ENCODE measurements at regions not wholly inside any gene's neighbourhood (a gene's known extent, or its start where the extent isn't known, plus 50 kb on each side); places are given as distances from the start of the nearest gene placed in this dataset.

GRCh38 chr1:235008239-235008638 lies 120.4 kb downstream of the TOMM20 start:
- Mint-ChIP-seq H3K4me3 (no peak overlapping the region), H3K4me1 (peaks cover 32 to 78% (median 56%) of the 10 kb centered on the region in 7 donors), H3K27ac (peak overlapping the region in 6 of 9 donors; percentile 54 to 97 (median 86)), H3K36me3 (peaks cover 0 to 40% (median 0%) of the 10 kb centered on the region in 5 donors), H3K27me3 (peaks cover 0 to 5% (median 0%) of the 10 kb centered on the region in 5 donors), H3K9me3 (peaks cover 0 to 17% (median 0%) of the 10 kb centered on the region in 11 donors)
- intact Hi-C loops (cut with micrococcal nuclease): no loop called here
- no peaks in the 10 kb centered on the region for H3K9me3 ChIP-seq (ENCODE audit: control insufficient read depth in 2 of 3, low read length in 3 of 3)
- H3K4me1 ChIP-seq (ENCODE audit: control insufficient read depth in 2 of 2, insufficient read depth in 2 of 2, low read length in 2 of 2): peaks cover 23 to 29% of the 10 kb centered on the region in 2 donors
- ATAC-seq (no peak), DNase-seq (no peak)
- H3K27me3 ChIP-seq (ENCODE audit: control insufficient read depth in 2 of 2, insufficient read depth in 2 of 2, low read length in 2 of 2): no peaks in the 10 kb centered on the region
- no peak overlapping the region for H3K4me3 ChIP-seq (ENCODE audit: low read length)
- CTCF ChIA-PET: interaction anchor here (0.7 kb wide), 1 partner anchor 13 kb away, joined by 3 read pairs; no protein-coding TSS in a partner anchor
- POLR2A ChIA-PET: no interaction called here
- no peak overlapping the region for H3K27ac ChIP-seq (ENCODE audit: low read depth, low read length)
- H3K36me3 ChIP-seq (ENCODE audit: control insufficient read depth in 2 of 3, insufficient read depth in 3 of 3, low read length in 3 of 3): no peaks in the 10 kb centered on the region

- ChIA-PET POLR2A (no interaction called here), CTCF (interaction anchor here (0.6 kb wide), 1 partner anchor 508 kb away, joined by 3 read pairs; no protein-coding TSS in a partner anchor)
- H3K27me3 ChIP-seq (ENCODE audit: control insufficient read depth in 2 of 2, insufficient read depth in 2 of 2, low read length in 2 of 2): no peaks in the 10 kb centered on the region
- peaks cover 25 to 67% (median 42%) of the 10 kb centered on the region in 7 donors for H3K4me1 Mint-ChIP-seq
- no peak overlapping the region for H3K27ac ChIP-seq (ENCODE audit: low read depth, low read length)
- DNase-seq (no peak), ATAC-seq (no peak)
- no peak overlapping the region for H3K4me3 ChIP-seq (ENCODE audit: low read length)
- H3K9me3 Mint-ChIP-seq: peaks cover 0 to 17% (median 0%) of the 10 kb centered on the region in 11 donors
- intact Hi-C loops (cut with micrococcal nuclease): no loop called here
- peaks cover 0 to 40% (median 0%) of the 10 kb centered on the region in 5 donors for H3K36me3 Mint-ChIP-seq
- H3K4me1 ChIP-seq (ENCODE audit: control insufficient read depth in 2 of 2, insufficient read depth in 2 of 2, low read length in 2 of 2): peaks cover 12 to 17% of the 10 kb centered on the region in 2 donors
- peak overlapping the region in 3 of 9 donors; percentile 41 to 83 (median 78) for H3K27ac Mint-ChIP-seq
- H3K9me3 ChIP-seq (ENCODE audit: control insufficient read depth in 2 of 3, low read length in 3 of 3): no peaks in the 10 kb centered on the region
- H3K36me3 ChIP-seq (ENCODE audit: control insufficient read depth in 2 of 3, insufficient read depth in 3 of 3, low read length in 3 of 3): no peaks in the 10 kb centered on the region
- H3K4me3 Mint-ChIP-seq: peak overlapping the region in 2 of 10 donors; percentile 14 to 65
- peaks cover 0 to 4% (median 0%) of the 10 kb centered on the region in 5 donors for H3K27me3 Mint-ChIP-seq
Observed at GRCh38 chr1:235006816-235007215, 121.8 kb downstream of the TOMM20 start.

GRCh38 chr1:235006132-235006721 lies 122.4 kb downstream of the TOMM20 start:
- H3K27ac Mint-ChIP-seq: peak overlapping the region in 4 of 9 donors; percentile 41 to 83 (median 51)
- peak overlapping the region in 2 of 10 donors; percentile 14 to 59 for H3K4me3 Mint-ChIP-seq
- no peak for DNase-seq
- Histone ChIP-seq H3K27me3 (ENCODE audit: control insufficient read depth in 2 of 2, insufficient read depth in 2 of 2, low read length in 2 of 2) (no peaks in the 10 kb centered on the region), H3K27ac (ENCODE audit: low read depth, low read length) (no peak overlapping the region), H3K36me3 (ENCODE audit: control insufficient read depth in 2 of 3, insufficient read depth in 3 of 3, low read length in 3 of 3) (no peaks in the 10 kb centered on the region), H3K9me3 (ENCODE audit: control insufficient read depth in 2 of 3, low read length in 3 of 3) (no peaks in the 10 kb centered on the region), H3K4me3 (ENCODE audit: low read length) (no peak overlapping the region), H3K4me1 (ENCODE audit: control insufficient read depth in 2 of 2, insufficient read depth in 2 of 2, low read length in 2 of 2) (peaks cover 9 to 13% of the 10 kb centered on the region in 2 donors)
- no peak for ATAC-seq
- H3K27me3 Mint-ChIP-seq: no peaks in the 10 kb centered on the region
- peaks cover 0 to 40% (median 0%) of the 10 kb centered on the region in 5 donors for H3K36me3 Mint-ChIP-seq
- intact Hi-C loops (cut with micrococcal nuclease): no loop called here
- ChIA-PET POLR2A (no interaction called here), CTCF (interaction anchor here (0.6 to 0.7 kb wide), 2 partner anchors 32 to 154 kb away, joined by 3 read pairs; no protein-coding TSS in a partner anchor)
- H3K9me3 Mint-ChIP-seq: peaks cover 0 to 17% (median 0%) of the 10 kb centered on the region in 11 donors
- H3K4me1 Mint-ChIP-seq: peaks cover 20 to 61% (median 36%) of the 10 kb centered on the region in 7 donors

GRCh38 chr1:235004840-235005391 lies 123.7 kb downstream of the TOMM20 start:
- no peaks in the 10 kb centered on the region for H3K36me3 ChIP-seq (ENCODE audit: control insufficient read depth in 2 of 3, insufficient read depth in 3 of 3, low read length in 3 of 3)
- ChIA-PET POLR2A (interaction anchor here (0.7 kb wide), 1 partner anchor 1525 kb away, joined by 3 read pairs; no protein-coding TSS in a partner anchor), CTCF (no interaction called here)

GRCh38 chr1:235004276-235004675 lies 124.4 kb downstream of the TOMM20 start:
- Histone ChIP-seq H3K27me3 (ENCODE audit: control insufficient read depth in 2 of 2, insufficient read depth in 2 of 2, low read length in 2 of 2) (no peaks in the 10 kb centered on the region), H3K27ac (ENCODE audit: low read depth, low read length) (no peak overlapping the region), H3K4me1 (ENCODE audit: control insufficient read depth in 2 of 2, insufficient read depth in 2 of 2, low read length in 2 of 2) (no peaks in the 10 kb centered on the region), H3K4me3 (ENCODE audit: low read length) (no peak overlapping the region), H3K36me3 (ENCODE audit: control insufficient read depth in 2 of 3, insufficient read depth in 3 of 3, low read length in 3 of 3) (no peaks in the 10 kb centered on the region), H3K9me3 (ENCODE audit: control insufficient read depth in 2 of 3, low read length in 3 of 3) (no peaks in the 10 kb centered on the region)
- peaks cover 0 to 34% (median 0%) of the 10 kb centered on the region in 5 donors for H3K36me3 Mint-ChIP-seq
- peaks cover 0 to 17% (median 0%) of the 10 kb centered on the region in 11 donors for H3K9me3 Mint-ChIP-seq
- no peak for DNase-seq
- no peak overlapping the region for H3K4me3 Mint-ChIP-seq
- no peak overlapping the region for H3K27ac Mint-ChIP-seq
- peaks cover 7 to 47% (median 20%) of the 10 kb centered on the region in 7 donors for H3K4me1 Mint-ChIP-seq
- POLR2A ChIA-PET: no interaction called here
- H3K27me3 Mint-ChIP-seq: no peaks in the 10 kb centered on the region
- intact Hi-C loops (cut with micrococcal nuclease): no loop called here
- ATAC-seq: no peak
- CTCF ChIA-PET: no interaction called here

More at GRCh38 chr1:235004840-235005391, 123.7 kb downstream of the TOMM20 start:
- Mint-ChIP-seq H3K9me3 (peaks cover 0 to 17% (median 0%) of the 10 kb centered on the region in 11 donors), H3K4me1 (peaks cover 13 to 52% (median 27%) of the 10 kb centered on the region in 7 donors), H3K36me3 (peaks cover 0 to 39% (median 0%) of the 10 kb centered on the region in 5 donors), H3K4me3 (no peak overlapping the region), H3K27ac (no peak overlapping the region), H3K27me3 (no peaks in the 10 kb centered on the region)
- no peak for DNase-seq
- no peaks in the 10 kb centered on the region for H3K27me3 ChIP-seq (ENCODE audit: control insufficient read depth in 2 of 2, insufficient read depth in 2 of 2, low read length in 2 of 2)
- H3K9me3 ChIP-seq (ENCODE audit: control insufficient read depth in 2 of 3, low read length in 3 of 3): no peaks in the 10 kb centered on the region
- no peak for ATAC-seq
- H3K4me3 ChIP-seq (ENCODE audit: low read length): no peak overlapping the region
- intact Hi-C loops (cut with micrococcal nuclease): loop anchor here in 1 of 2 donors (1.0 kb wide), 1 partner anchor 158 kb away; no protein-coding TSS in a partner anchor
- no peak overlapping the region for H3K27ac ChIP-seq (ENCODE audit: low read depth, low read length)
- no peaks in the 10 kb centered on the region for H3K4me1 ChIP-seq (ENCODE audit: control insufficient read depth in 2 of 2, insufficient read depth in 2 of 2, low read length in 2 of 2)

GRCh38 chr1:235002706-235003300 lies 125.8 kb downstream of the TOMM20 start:
- POLR2A ChIA-PET: interaction anchor here (0.7 to 0.8 kb wide), 2 partner anchors 9 to 143 kb away, joined by 3 read pairs; no protein-coding TSS in a partner anchor
- no peaks in the 10 kb centered on the region for H3K9me3 ChIP-seq (ENCODE audit: control insufficient read depth in 2 of 3, low read length in 3 of 3)
- H3K27ac Mint-ChIP-seq: peak overlapping the region in 1 of 9 donors; percentile 71
- peaks cover 7 to 46% (median 11%) of the 10 kb centered on the region in 7 donors for H3K4me1 Mint-ChIP-seq
- H3K27me3 ChIP-seq (ENCODE audit: control insufficient read depth in 2 of 2, insufficient read depth in 2 of 2, low read length in 2 of 2): no peaks in the 10 kb centered on the region
- H3K27ac ChIP-seq (ENCODE audit: low read depth, low read length): no peak overlapping the region
- H3K36me3 ChIP-seq (ENCODE audit: control insufficient read depth in 2 of 3, insufficient read depth in 3 of 3, low read length in 3 of 3): no peaks in the 10 kb centered on the region
- no peak overlapping the region for H3K4me3 Mint-ChIP-seq
- ATAC-seq (no peak), DNase-seq (no peak)
- peaks cover 0 to 11% (median 0%) of the 10 kb centered on the region in 11 donors for H3K9me3 Mint-ChIP-seq
- H3K27me3 Mint-ChIP-seq: no peaks in the 10 kb centered on the region
- CTCF ChIA-PET: interaction anchor here (0.7 kb wide), 1 partner anchor 249 kb away, joined by 5 read pairs; no protein-coding TSS in a partner anchor
- no peak overlapping the region for H3K4me3 ChIP-seq (ENCODE audit: low read length)
- intact Hi-C loops (cut with micrococcal nuclease): no loop called here
- H3K4me1 ChIP-seq (ENCODE audit: control insufficient read depth in 2 of 2, insufficient read depth in 2 of 2, low read length in 2 of 2): no peaks in the 10 kb centered on the region
- peaks cover 0 to 22% (median 0%) of the 10 kb centered on the region in 5 donors for H3K36me3 Mint-ChIP-seq
